ENCODE measurements at regions not wholly inside any gene's neighbourhood (a gene's known extent, or its start where the extent isn't known, plus 50 kb on each side); places are given as distances from the start of the nearest gene placed in this dataset.

DNA sequence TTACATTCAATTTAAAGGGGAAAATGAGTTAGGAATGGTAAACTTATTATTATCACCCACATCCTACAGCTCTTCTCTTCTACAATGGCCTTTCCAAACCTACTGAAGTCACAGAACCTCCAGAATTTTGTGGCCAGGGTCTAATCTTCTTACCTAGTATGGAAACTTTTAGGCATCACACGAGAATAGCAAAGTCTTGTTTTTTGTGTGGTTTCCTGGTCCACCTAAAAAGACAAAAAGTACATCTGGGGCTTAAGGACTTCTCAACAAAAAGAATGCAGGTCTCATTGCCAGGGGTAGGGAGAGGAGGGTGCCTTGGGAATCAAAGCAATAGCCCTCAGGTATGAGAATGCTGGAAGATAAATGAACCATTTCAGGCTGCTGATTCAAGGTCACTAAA is 345.3 kb downstream of the LMX1A start:
- no peaks in the 10 kb centered on the region for H3K9me3 ChIP-seq
- no peak for DNase-seq (ENCODE audit: low read depth in 1 of 2, low spot score in 1 of 2)
- POLR2A ChIA-PET, result no interaction called here
- H3K4me3 ChIP-seq, result no peak overlapping the region
- H3K27ac ChIP-seq, result no peak overlapping the region
- H3K4me1 ChIP-seq, result no peaks in the 10 kb centered on the region
- CTCF ChIA-PET, result interaction anchor here (1.3 kb wide), 1 partner anchor 51 kb away, joined by 3 read pairs; no protein-coding TSS in a partner anchor
- no peak overlapping the region for H3K4me2 ChIP-seq
- no peak for TF ChIP-seq KDM5A (IDR thresholded peaks at IDR 0.05)
- TF ChIP-seq ELK1 (IDR thresholded peaks at IDR 0.05; ENCODE audit: low read depth, low read length), result no peak
- no peak for TF ChIP-seq MAX (IDR thresholded peaks at IDR 0.05)
- TF ChIP-seq TP53 (CRISPR knock-in tag; IDR thresholded peaks at IDR 0.05), result no peak
- no peak for TF ChIP-seq SMC3 (IDR thresholded peaks at IDR 0.05)
- TF ChIP-seq HDAC2 (IDR thresholded peaks at IDR 0.05), result no peak
- TF ChIP-seq, protein P1, sequence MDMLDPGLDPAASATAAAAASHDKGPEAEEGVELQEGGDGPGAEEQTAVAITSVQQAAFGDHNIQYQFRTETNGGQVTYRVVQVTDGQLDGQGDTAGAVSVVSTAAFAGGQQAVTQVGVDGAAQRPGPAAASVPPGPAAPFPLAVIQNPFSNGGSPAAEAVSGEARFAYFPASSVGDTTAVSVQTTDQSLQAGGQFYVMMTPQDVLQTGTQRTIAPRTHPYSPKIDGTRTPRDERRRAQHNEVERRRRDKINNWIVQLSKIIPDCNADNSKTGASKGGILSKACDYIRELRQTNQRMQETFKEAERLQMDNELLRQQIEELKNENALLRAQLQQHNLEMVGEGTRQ (IDR thresholded peaks at IDR 0.05), result no peak
- TF ChIP-seq HES2 (IDR thresholded peaks at IDR 0.05), result no peak
- 0% methylated on average over 1 of the region's 1 CpG for WGBS (ENCODE audit: missing lambda C conversion rate)
- no peak for ATAC-seq
- FAIRE-seq, result no peak

- POLR2A ChIA-PET, result no interaction called here
These were observed 346.0 kb downstream of the LMX1A start for GRCh38 chr1:165010418-165011070.

GRCh38 chr1:165006831-165007230 is 349.7 kb downstream of the LMX1A start:
- TF ChIP-seq MAFK (IDR thresholded peaks at IDR 0.05; ENCODE audit: partially characterized antibody), result no peak
- TF ChIP-seq SREBF2 (IDR thresholded peaks at IDR 0.05), result no peak
- TF ChIP-seq CHD4 (IDR thresholded peaks at IDR 0.05; ENCODE audit: borderline replicate concordance), result no peak
- no peak for TF ChIP-seq POLR2A (IDR thresholded peaks at IDR 0.05; ENCODE audit: low read length)
- no peak for TF ChIP-seq MAX (IDR thresholded peaks at IDR 0.05)
- no peak for TF ChIP-seq KDM5A (IDR thresholded peaks at IDR 0.05)
- TF ChIP-seq REST (IDR thresholded peaks at IDR 0.05), result no peak
- no peak for TF ChIP-seq HES2 (IDR thresholded peaks at IDR 0.05)
- TF ChIP-seq HOXB13 (CRISPR knock-in tag; IDR thresholded peaks at IDR 0.05; ENCODE audit: low read depth), result no peak
- TF ChIP-seq, protein P2, sequence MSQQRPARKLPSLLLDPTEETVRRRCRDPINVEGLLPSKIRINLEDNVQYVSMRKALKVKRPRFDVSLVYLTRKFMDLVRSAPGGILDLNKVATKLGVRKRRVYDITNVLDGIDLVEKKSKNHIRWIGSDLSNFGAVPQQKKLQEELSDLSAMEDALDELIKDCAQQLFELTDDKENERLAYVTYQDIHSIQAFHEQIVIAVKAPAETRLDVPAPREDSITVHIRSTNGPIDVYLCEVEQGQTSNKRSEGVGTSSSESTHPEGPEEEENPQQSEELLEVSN (IDR thresholded peaks at IDR 0.05; ENCODE audit: borderline replicate concordance, low read depth), result no peak
- no peak for TF ChIP-seq NFE2L2 (conservative IDR thresholded peaks at IDR 0.05; ENCODE audit: low read length)
- no peak for TF ChIP-seq ZFP36 (IDR thresholded peaks at IDR 0.05; ENCODE audit: borderline replicate concordance, partially characterized antibody)
- TF ChIP-seq CEBPB (IDR thresholded peaks at IDR 0.05), result no peak
- no peak for TF ChIP-seq CBX8 (IDR thresholded peaks at IDR 0.05)
- TF ChIP-seq HDAC2 (IDR thresholded peaks at IDR 0.05), result no peak
- H3K27ac ChIP-seq, result no peak overlapping the region
- FAIRE-seq, result no peak
- H3K4me1 ChIP-seq, result no peaks in the 10 kb centered on the region
- ATAC-seq, result no peak
- no peak for DNase-seq (ENCODE audit: low read depth in 1 of 2, low spot score in 1 of 2)
- ChIA-PET POLR2A (no interaction called here), CTCF (no interaction called here)
- H3K9me3 ChIP-seq, result no peaks in the 10 kb centered on the region
- no peak overlapping the region for H3K4me2 ChIP-seq
- 45% methylated on average over 7 of the region's 7 CpGs for WGBS (ENCODE audit: missing lambda C conversion rate)
- H3K4me3 ChIP-seq, result no peak overlapping the region

More at GRCh38 chr1:165010418-165011070, 346.0 kb downstream of the LMX1A start:
- ATAC-seq (no peak), DNase-seq (ENCODE audit: low read depth in 1 of 2, low spot score in 1 of 2) (no peak), FAIRE-seq (no peak)
- CTCF ChIA-PET, result interaction anchor here (1.3 kb wide), 1 partner anchor 50 kb away, joined by 3 read pairs; no protein-coding TSS in a partner anchor
- Histone ChIP-seq H3K4me2 (no peak overlapping the region), H3K27ac (no peak overlapping the region), H3K9me3 (no peaks in the 10 kb centered on the region), H3K4me3 (no peak overlapping the region), H3K4me1 (no peaks in the 10 kb centered on the region)
- 2% methylated on average over 3 of the region's 3 CpGs for WGBS (ENCODE audit: missing lambda C conversion rate)
- TF ChIP-seq POLR2AphosphoS2 (conservative IDR thresholded peaks at IDR 0.05; ENCODE audit: low read length), result no peak
- TF ChIP-seq HOXA7 (CRISPR knock-in tag; IDR thresholded peaks at IDR 0.05), result no peak
- TF ChIP-seq MAX (IDR thresholded peaks at IDR 0.05), result no peak
- no peak for TF ChIP-seq CBX8 (IDR thresholded peaks at IDR 0.05)
- no peak for TF ChIP-seq TP53 (CRISPR knock-in tag; IDR thresholded peaks at IDR 0.05)
- TF ChIP-seq RARB (CRISPR knock-in tag; IDR thresholded peaks at IDR 0.05), result no peak
- TF ChIP-seq ZSCAN20 (CRISPR knock-in tag; IDR thresholded peaks at IDR 0.05), result no peak
- no peak for TF ChIP-seq CHD4 (IDR thresholded peaks at IDR 0.05; ENCODE audit: borderline replicate concordance)
- no peak for TF ChIP-seq GATA3 (IDR thresholded peaks at IDR 0.05; ENCODE audit: borderline replicate concordance)
